Nephron progenitor cell (in vitro differentiated cells): ENCODE measurements at regions not wholly inside any gene's neighbourhood (a gene's known extent, or its start where the extent isn't known, plus 50 kb on each side); places are given as distances from the start of the nearest gene placed in this dataset.
"Not testable (repeated sequence)": the region's sequence is repeated elsewhere in the genome, so short reads cannot be mapped to it uniquely, and the experiment has no call there.

Experiments used
- DNase-seq: peaks from one replicate; pipeline ENCODE4 v3.0.0; 2021
- H3K27ac Mint-ChIP-seq: 2 replicates; pipeline ENCODE4 v1.8.0; 2021; ENCODE audit warnings: mild to moderate bottlenecking, moderate library complexity, mixed read lengths
- H3K27me3 Mint-ChIP-seq: 2 replicates; pipeline ENCODE4 v1.8.0; 2021; ENCODE audit warnings: mild to moderate bottlenecking, low read depth, mixed read lengths; ENCODE audit not compliant: poor library complexity
- H3K36me3 Mint-ChIP-seq: 2 replicates; pipeline ENCODE4 v1.8.0; 2021; ENCODE audit warnings: low read depth, mixed read lengths
- H3K4me1 Mint-ChIP-seq: 2 replicates; pipeline ENCODE4 v1.8.0; 2021; ENCODE audit warnings: mixed read lengths
- H3K4me3 Mint-ChIP-seq: 2 replicates; pipeline ENCODE4 v1.8.0; 2021; ENCODE audit warnings: mild to moderate bottlenecking, moderate library complexity, mixed read lengths
- H3K9me3 Mint-ChIP-seq: 2 replicates; pipeline ENCODE4 v1.8.0; 2021; ENCODE audit warnings: mild to moderate bottlenecking, moderate library complexity, mixed read lengths
- TF ChIP-seq, protein P1 (sequence below): fragments of 200-600 bp; sonication (generic); IDR thresholded peaks from 2 replicates; pipeline ENCODE4 v1.5.0; 2021; ENCODE audit warnings: antibody characterized with exemption

DNA sequence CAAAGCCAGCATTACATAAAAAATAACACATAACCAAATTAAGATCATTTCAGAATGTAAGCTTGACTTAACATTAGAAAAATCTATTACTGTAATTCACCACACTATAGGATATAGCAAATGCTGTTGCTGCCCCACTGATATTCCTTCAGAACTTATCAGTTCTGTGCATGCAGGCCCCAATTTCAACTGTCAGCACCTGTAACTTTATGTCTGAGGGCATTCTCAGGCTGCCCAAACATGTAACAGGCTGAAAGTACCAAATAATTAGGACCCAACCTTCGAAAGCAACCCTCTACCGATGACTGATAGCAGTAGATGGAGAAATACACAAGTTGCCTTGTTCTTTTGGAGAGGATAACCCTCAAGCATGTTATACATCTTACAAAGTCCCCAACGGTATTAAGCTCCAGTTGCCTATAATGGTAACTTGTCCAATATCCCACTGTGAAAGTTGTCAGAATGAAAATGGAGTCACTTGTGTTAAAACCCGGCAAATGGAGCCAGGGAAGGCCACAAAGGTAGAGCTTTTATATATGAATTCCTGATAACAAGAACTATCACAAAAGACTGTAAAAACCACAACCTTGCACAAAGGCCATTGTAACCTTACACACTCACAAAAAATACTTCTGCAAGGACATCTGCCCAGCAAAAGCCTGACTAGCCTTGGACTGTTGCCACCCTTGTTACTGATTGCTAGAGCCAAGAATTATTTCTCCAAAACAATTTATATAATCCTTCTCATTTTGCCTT, 66.9 kb upstream of the ZNF746 start:
- no peak for DNase-seq
- Mint-ChIP-seq H3K4me3 (no peak overlapping the region), H3K36me3 (peaks cover 66% of the 10 kb centered on the region), H3K9me3 (peaks cover 7% of the 10 kb centered on the region), H3K27ac (no peak overlapping the region), H3K4me1 (peaks cover 20% of the 10 kb centered on the region), H3K27me3 (no peaks in the 10 kb centered on the region)
- TF ChIP-seq, protein P1, sequence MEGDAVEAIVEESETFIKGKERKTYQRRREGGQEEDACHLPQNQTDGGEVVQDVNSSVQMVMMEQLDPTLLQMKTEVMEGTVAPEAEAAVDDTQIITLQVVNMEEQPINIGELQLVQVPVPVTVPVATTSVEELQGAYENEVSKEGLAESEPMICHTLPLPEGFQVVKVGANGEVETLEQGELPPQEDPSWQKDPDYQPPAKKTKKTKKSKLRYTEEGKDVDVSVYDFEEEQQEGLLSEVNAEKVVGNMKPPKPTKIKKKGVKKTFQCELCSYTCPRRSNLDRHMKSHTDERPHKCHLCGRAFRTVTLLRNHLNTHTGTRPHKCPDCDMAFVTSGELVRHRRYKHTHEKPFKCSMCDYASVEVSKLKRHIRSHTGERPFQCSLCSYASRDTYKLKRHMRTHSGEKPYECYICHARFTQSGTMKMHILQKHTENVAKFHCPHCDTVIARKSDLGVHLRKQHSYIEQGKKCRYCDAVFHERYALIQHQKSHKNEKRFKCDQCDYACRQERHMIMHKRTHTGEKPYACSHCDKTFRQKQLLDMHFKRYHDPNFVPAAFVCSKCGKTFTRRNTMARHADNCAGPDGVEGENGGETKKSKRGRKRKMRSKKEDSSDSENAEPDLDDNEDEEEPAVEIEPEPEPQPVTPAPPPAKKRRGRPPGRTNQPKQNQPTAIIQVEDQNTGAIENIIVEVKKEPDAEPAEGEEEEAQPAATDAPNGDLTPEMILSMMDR: no peak

DNA sequence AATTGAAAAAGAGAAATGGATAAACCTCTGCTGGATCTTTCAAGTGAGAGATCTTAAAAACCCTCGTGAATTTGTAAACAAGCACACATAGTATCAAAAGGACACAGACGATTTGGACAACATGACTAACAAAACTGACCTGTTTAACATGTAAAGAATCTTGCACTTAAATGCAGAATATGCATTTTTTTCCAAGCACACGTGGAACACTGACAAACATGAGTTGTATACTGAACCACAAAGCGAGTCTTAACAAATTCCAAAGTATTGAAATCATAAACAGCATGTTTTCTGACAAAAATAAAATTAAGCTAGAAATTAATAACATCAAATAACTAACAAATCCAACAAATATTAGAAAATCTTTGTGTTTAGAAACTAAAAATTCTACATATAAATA, 65.0 kb upstream of the ZNF746 start:
- Mint-ChIP-seq H3K27ac (no peak overlapping the region), H3K36me3 (peaks cover 59% of the 10 kb centered on the region), H3K4me3 (no peak overlapping the region), H3K9me3 (no peaks in the 10 kb centered on the region), H3K27me3 (no peaks in the 10 kb centered on the region), H3K4me1 (peaks cover 13% of the 10 kb centered on the region)
- TF ChIP-seq, protein P1: no peak
- DNase-seq: no peak

DNA sequence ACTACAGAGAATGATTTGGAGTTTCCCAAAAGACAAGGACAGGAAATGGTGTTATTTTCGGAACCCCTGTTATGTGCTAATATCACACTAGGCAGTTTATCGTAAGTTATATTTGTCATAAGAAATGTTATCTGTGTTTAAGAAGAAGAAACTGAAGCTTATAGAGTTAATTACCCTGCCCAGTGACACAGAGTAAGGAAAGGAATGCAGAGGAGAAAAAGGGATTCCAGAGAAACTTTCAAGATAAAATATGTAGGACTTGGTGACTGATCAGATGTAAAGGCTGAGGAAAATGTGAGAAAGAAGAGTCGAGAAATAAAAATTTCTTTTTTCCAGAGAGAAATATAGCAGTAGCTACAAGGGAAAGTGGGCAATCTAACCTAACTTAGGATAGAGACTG, 63.5 kb upstream of the ZNF746 start:
- peaks cover 59% of the 10 kb centered on the region for H3K36me3 Mint-ChIP-seq
- peaks cover 8% of the 10 kb centered on the region for H3K9me3 Mint-ChIP-seq
- H3K27ac Mint-ChIP-seq: peak overlapping the region; percentile 79
- no peak overlapping the region for H3K4me3 Mint-ChIP-seq
- no peaks in the 10 kb centered on the region for H3K27me3 Mint-ChIP-seq
- TF ChIP-seq, protein P1: no peak
- H3K4me1 Mint-ChIP-seq: no peaks in the 10 kb centered on the region
- DNase-seq: no peak

DNA sequence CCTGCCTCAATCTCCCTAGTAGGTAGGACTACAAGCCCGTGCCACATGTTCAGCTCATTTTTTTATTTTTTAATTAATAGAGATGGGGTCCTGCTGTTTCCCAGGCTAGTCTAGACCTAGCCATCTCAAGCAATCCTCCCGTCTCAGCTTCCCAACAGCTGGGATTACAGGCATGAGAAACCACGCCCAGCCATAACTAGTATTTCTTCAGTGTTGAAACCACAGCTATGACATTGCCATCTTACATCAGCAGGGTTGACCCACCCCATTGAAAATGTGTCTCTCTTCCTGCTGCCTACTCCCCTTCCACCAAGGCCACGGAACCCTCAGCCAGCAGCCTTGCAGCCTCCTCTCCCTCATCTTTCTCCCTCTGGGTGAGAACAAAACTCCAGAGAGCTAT, 62.1 kb upstream of the ZNF746 start:
- Mint-ChIP-seq H3K36me3 (peaks cover 56% of the 10 kb centered on the region), H3K4me1 (no peaks in the 10 kb centered on the region), H3K27me3 (no peaks in the 10 kb centered on the region), H3K4me3 (no peak overlapping the region), H3K9me3 (peaks cover 16% of the 10 kb centered on the region), H3K27ac (no peak overlapping the region)
- TF ChIP-seq, protein P1: no peak
- no peak for DNase-seq

DNA sequence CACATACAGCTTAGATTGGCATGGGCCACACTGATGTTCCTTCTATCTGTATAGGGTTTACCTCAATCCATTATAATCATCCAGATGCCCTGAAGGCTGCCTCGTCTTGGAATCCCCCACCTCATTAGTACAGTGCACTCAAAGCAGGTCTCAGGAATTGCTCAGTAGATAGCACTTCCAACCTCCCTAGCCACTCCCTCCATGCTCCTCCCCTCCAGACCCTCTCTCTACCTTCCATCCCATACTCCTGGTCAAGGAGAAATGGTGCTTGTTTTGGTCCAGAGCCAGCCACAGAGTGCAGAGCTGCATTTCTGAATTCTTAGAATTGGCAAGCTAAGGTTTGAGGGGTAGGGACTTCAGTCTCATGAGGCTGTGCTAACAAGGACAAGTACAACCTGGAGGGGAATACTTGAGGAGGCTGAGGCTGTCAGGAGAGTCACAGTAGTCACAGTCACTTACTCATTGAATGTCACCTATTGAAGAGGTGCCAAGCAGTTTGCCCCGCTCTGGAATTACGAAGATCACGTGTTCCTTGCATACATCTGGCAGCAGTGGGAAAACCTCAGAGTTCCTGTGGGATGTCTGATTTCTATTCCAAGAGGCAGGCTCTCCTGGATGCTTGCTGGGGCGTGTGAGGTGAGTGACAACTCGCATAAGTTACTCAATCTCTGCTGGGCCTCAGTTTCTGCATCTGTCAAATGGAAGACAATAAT, 60.7 kb upstream of the ZNF746 start:
- Mint-ChIP-seq H3K9me3 (peaks cover 22% of the 10 kb centered on the region), H3K27ac (no peak overlapping the region), H3K27me3 (no peaks in the 10 kb centered on the region), H3K4me3 (no peak overlapping the region), H3K36me3 (peaks cover 53% of the 10 kb centered on the region), H3K4me1 (no peaks in the 10 kb centered on the region)
- TF ChIP-seq, protein P1: no peak
- DNase-seq: no peak

DNA sequence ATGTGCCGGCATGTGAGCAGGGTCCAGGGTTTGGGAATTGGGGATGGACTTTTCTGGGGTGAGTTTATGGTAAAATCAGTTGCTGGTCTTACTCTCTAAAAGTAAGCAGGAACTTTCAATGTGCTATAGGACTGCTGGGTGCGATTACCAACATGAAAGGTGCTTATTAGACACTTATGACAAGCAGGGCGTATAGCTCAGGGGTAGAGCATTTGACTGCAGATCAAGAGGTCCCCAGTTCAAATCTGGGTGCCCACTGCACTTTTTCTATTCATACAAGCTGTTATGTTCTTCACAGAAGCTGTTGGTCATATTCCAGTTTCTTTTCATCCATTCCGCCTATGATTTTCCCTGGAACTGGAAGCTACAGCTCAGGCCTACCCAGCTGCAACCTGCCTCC, 58.9 kb upstream of the ZNF746 start:
- H3K4me1 Mint-ChIP-seq, DNase-seq, H3K27me3 Mint-ChIP-seq, H3K27ac Mint-ChIP-seq, H3K4me3 Mint-ChIP-seq: not testable (repeated sequence)
- Mint-ChIP-seq H3K9me3 (peaks cover 34% of the 10 kb centered on the region), H3K36me3 (peaks cover 67% of the 10 kb centered on the region)

DNA sequence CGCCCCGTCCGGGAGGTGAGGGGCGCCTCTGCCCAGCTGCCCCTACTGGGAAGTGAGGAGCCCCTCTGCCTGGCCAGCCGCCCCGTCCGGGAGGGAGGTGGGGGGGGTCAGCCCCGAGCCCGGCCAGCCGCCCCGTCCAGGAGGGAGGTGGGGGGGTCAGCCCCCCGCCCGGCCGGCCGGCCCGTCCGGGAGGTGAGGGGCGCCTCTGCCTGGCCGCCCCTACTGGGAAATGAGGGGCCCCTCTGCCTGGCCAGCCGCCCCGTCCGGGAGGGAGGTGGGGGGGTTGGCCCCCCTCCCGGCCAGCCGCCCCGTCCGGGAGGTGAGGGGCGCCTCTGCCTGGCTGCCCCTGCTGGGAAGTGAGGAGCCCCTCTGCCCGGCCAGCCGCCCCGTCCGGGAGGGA, 57.2 kb upstream of the ZNF746 start:
- H3K4me1 Mint-ChIP-seq, H3K4me3 Mint-ChIP-seq, DNase-seq, H3K27ac Mint-ChIP-seq, H3K27me3 Mint-ChIP-seq: not testable (repeated sequence)
- peaks cover 77% of the 10 kb centered on the region for H3K36me3 Mint-ChIP-seq
- H3K9me3 Mint-ChIP-seq: peaks cover 34% of the 10 kb centered on the region

DNA sequence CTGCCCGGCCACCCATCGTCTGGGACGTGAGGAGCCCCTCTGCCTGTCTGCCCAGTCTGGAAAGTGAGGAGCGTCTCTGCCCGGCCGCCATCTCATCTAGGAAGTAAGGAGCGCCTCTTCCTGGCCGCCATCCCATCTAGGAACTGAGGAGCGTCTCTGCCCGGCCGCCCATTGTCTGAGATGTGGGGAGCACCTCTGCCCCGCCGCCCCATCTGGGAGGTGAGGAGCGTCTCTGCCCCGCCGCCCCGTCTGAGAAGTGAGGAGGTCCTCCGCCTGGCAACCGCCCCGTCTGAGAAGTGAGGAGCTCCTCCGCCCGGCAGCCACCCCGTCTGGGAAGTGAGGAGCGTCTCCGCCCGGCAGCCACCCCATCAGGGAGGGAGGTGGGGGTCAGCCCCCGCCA, 56.4 kb upstream of the ZNF746 start:
- H3K4me1 Mint-ChIP-seq, H3K4me3 Mint-ChIP-seq, DNase-seq, H3K27ac Mint-ChIP-seq, H3K27me3 Mint-ChIP-seq: not testable (repeated sequence)
- Mint-ChIP-seq H3K9me3 (peaks cover 34% of the 10 kb centered on the region), H3K36me3 (peaks cover 85% of the 10 kb centered on the region)
